Suppressor macrophage treated with lipopolysaccharide for 1 hour (primary cell): ENCODE measurements at regions not wholly inside any gene's neighbourhood (a gene's known extent, or its start where the extent isn't known, plus 50 kb on each side); places are given as distances from the start of the nearest gene placed in this dataset.
A peak's percentile ranks its signal among the peaks of the same experiment; 100 is the strongest.

Experiments
- DNase-seq, 3 donors: peaks; one replicate each; pipeline ENCODE4 v3.0.0-alpha.2; 2020 to 2022

DNA sequence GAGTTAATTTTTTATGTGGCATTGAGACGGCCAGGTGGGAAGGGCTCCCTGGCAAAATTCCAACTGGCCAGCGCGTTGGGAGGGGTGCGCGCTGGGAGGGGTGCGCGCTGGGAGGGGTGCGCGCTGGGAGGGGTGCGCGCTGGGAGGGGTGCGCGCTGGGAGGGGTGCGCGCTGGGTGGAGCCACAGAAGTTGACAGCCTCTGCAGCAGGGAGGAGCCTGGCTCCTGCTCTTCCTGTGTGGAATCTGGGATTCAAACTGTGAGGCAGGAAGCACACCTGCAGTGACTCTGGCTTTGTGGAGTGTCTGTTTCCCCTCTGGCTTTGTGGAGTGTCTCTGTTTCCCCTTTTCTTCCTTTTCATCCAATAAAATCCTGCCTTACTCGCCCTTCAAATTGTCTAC lies 147.9 kb upstream of the CBLN2 start:
- DNase-seq: no peak

- DNase-seq: no peak
Observed at GRCh38 chr18:72687736-72688135, 143.6 kb upstream of the CBLN2 start.

DNA sequence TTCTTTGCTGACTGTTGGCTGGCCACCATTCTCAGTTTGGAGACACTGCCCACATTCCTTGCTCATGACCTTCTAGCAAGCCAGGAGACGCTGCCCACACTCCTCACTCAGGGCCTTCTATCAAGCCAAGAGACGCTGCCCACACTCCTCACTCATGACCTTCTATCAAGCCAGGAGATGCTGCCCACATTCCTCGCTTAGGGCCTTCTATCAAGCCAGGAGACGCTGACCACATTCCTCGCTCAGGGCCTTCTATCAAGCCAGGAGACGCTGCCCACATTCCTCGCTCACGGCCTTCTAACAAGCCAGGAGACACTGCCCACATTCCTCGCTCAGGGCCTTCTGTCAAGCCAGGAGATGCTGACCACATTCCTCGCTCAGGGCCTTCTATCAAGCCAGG lies 131.3 kb upstream of the CBLN2 start:
- no peak for DNase-seq

- no peak for DNase-seq
Observed at GRCh38 chr18:72674710-72675109, 130.6 kb upstream of the CBLN2 start.

DNA sequence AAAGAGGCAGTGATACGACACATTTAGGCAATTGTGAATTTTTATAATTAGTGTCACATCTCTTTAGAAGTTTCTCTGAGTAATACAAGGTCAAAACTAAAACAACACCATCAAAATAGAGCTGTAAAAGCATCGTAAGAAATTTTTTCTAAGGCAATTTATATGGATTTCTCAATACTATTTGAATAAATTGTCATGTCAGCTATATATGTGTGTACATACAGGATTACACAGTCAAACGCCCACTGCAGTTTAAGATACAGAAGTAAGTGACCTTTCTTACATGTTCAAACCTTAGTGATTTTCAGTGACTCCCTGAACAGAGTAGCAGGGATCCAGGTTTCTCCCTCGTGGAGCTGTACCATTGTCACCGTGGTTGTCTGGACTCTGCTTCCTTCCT lies 129.1 kb upstream of the CBLN2 start:
- DNase-seq: no peak

GRCh38 chr18:72672364-72673184 lies 128.4 kb upstream of the CBLN2 start:
- DNase-seq: peak; percentile 30 to 42 (median 34)

DNA sequence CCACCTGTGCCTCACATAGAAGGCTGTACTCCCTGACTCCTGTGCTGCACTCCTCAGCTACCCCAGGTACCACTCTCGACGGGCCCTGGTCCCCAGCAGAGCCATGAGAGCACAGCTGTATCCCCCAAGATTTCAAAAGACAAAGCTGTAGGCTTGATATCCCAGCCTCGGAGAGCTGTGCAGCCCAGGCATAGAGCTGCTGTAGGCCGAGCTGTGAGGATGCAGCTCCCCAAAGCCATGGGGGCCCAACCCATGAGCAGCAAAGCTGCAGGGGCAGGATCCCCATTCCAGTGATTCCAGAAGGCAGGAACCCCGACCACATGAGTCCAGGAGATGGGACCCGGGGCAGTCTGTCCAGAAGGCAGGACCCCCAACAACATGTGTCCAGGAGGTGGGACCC lies 123.8 kb upstream of the CBLN2 start:
- no peak for DNase-seq

DNA sequence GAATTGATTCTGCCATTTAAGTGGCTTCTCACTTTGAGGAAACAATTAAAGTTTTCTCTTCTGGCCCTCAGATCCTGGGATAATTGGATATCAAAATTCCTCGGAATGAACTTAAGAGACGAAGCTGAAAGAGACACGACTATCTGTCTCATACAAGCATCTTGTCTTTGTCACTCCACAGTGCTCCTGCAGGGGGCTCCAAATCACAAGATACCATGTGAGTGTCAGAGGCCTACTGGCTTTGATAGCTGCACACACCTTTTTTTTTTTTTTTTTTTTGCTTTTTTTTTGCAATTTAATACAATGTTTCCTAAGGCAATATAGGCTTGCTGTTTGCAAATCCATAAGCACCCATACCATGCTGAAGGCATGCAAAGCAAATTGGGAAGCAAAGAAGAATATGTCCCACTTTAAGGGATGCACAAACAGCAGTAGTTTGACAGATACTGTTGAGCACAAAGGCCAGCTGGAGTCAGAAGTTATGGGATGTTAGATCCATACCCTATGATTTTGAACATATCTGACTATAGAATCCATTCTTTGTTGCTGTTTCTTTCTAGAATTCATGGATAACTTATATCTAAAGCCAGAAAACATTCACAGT lies 109.0 kb upstream of the CBLN2 start:
- peak; percentile 32 to 54 (median 46) for DNase-seq

DNA sequence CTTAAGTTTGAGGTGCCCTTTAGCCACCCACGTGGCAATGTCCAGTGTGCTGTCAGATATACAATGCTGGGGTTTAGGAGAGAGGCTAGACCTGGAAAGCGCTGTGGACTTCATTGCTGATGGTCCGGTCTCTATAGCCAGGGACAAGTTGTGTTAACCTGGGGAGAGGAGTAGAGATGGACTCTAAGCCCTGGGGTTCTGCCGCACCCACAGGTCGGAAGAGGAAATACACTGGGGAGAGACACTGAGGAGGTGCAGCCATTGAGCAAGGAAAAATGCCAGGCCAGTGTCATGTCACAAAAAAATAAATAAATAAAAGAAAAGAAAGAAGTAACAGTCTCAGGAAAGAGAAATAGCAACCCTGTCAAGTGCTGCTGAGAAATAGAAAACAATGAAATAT lies 106.9 kb upstream of the CBLN2 start:
- no peak for DNase-seq

- no peak for DNase-seq
Observed at GRCh38 chr18:72648481-72648960, 104.4 kb upstream of the CBLN2 start.

DNA sequence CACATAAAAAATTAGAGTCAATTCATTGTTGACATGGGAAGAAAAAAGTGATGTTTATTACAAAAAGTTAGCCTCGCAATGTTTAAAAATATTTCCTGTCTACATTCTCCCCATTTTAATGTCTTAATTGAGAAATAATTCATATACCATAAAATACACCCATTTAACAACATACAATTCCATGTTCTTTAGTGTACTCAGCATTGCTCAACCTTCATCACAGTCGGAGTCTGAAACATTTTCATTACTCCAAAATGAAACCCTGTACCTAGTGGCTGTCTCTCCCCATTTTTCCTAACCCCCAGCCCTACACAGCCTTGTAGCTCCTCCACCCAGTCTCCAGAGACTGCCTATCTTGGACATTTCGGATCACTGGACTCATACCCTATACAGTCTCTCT lies 103.9 kb upstream of the CBLN2 start:
- no peak for DNase-seq

GRCh38 chr18:72640557-72640956 lies 96.4 kb upstream of the CBLN2 start:
- DNase-seq: no peak

- DNase-seq: no peak
Observed at GRCh38 chr18:72638376-72638775, 94.2 kb upstream of the CBLN2 start.

DNA sequence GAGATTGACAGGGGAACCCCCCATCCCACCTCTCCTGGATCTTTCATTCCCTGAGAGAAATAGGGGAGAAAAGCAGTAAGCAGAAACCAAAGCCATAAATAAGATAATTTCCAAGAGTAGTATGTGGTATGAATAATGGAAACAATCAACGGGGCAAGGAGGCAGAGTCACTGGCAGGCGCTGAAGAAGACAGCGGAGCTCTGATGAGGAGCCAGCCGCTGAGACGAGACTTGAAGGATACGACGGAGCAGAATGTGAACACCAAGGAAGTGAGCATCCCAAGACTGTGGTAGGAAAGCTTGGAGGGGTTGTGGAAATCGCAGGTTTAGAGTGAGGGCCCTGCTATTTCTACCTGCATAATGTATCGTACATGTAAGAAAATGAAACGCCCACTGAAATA lies 93.6 kb upstream of the CBLN2 start:
- DNase-seq: no peak

GRCh38 chr18:72637299-72637698 lies 93.2 kb upstream of the CBLN2 start:
- no peak for DNase-seq

DNA sequence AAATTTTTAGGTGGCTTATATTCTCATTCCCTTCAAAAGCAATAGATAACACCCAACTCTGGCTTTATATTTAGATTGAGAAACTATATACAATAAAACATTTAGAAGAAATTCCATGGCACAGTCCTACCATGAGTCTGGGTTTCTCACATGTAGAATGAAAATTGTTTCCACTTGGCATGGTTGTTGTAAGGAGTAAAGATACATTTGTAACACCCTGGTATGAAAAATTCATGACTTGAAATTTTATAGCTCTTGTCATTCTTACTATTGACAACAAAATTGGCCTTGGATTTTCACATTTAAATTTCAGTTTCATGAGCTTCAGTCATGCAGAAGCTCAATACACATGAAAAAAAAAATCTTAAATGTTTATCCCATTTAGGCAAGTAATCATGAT lies 92.5 kb upstream of the CBLN2 start:
- DNase-seq: no peak

DNA sequence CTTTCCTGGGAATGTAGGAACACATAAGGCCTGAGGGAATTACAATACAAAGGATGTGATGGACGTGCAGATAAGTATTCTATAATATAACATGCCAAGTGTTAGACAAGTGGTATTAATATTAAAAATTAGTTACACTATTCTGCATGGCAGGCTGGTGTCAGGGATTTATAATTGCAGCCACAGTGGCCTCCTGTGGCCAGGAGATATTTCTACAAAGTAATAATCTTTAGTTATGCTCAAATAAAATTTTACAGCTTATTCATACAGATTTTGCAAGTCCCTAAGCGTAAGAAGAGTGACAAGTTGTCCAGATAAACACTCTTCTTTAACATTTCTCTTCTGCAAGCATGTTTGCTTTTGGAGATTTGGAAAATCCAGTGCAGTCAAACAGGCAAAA lies 90.4 kb upstream of the CBLN2 start:
- no peak for DNase-seq

- DNase-seq: no peak
Observed at GRCh38 chr18:72630991-72631390, 86.8 kb upstream of the CBLN2 start.

DNA sequence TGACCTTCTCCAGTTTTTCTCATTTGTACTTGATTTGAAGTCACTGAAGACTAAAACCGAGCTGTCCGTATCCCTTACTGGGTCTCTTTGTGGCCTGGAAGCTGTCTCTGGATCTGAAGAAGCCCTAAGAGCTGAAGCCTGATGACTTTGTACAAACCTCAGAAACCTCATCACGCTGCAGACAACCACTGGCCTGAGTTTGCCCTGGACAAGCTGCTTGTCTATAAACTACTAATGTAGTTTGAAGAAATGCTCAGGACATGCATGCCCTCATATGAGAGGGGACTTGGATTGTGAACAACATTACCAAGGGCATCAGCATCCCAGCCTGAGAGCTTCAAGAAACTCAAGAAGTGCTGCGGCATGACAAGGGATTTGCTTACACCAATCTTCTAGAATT lies 79.3 kb upstream of the CBLN2 start:
- DNase-seq: no peak

DNA sequence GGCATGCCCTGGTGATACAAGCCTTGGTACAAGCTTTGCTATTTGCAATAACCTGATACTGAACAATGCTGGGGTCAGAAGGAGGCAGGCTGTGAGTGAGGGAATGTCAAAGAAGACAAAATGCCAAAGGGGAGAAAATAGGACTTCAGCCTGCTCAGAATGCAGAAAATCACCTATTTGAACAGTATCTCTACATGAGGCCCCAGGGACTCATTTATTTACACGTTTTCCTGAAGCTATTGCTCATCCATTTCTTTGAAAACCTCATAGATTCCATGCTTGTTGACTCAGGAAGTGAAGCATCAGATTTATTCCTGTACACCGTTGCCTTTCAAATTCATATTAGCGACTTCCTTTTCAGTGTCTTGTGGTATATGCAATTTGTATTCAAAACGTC lies 69.4 kb upstream of the CBLN2 start:
- DNase-seq: no peak

DNA sequence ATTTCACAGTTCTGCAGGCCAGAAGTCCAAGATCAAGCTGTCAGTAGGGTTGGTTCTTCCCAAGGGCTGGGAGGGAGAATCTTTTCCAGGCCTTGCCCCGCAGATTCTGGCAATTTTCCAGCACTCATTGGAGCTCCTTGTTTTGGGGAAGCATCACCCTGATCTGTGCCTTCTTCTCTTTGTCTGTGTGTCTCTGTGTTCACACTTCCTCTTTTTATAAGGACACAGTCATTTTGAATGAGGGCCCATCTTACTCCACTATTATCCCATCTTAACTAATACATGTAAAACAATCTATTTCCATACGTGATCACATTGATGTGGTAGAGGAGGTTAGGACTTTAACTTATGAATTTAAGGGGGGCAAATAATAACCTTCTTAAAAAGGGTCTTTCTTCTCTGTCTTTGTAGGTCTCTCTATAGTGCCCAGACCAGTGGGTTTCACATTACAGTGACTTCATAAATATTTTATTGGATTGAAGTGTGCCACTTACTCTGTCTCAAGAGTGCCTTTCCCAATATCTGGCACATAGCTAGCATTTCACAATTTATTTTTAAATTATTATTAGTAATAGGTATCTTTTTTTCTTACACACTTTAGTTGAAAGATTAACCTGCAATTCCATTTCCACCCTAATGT lies 68.9 kb upstream of the CBLN2 start:
- DNase-seq: peak in 2 of 3 donors; percentile 1 to 6

DNA sequence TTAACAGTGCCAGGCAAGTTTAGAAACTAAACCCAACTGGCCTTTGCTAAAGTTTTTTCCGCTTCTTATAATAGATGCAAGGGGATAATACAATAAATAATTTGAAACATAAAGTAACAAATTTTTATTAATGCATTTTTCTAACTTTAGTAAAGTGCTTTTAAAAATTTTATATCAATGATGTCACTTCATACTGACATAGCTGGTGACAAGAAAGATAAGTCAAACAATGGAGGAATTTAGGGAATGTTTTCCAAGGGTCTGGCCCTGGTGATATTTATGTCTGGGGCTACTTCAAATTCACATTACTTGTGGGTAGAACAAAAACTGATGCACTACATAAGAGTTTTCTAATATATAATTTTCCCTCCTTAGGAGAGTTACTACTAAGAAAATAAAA lies 61.2 kb upstream of the CBLN2 start:
- no peak for DNase-seq

GRCh38 chr18:72601944-72602343 lies 57.8 kb upstream of the CBLN2 start:
- no peak for DNase-seq

DNA sequence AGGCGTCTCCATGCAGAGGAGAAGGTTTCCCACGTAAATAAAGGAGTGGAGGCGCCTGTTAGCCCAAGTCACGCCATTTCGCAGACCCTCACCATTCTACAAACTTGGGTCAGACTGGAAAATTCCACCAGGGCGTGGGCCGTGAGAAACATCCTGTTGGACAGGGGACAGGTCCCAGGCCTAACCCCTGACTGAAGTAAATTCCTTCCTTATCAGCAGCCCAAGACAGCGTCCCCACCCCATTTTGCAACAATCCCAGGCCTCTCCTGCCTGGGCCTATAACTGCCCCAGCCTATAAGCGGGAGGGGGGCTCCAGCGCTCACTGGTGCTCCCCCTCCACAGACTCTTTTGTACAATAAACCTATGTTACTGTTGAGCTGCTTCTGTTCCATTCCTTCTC lies 57.3 kb upstream of the CBLN2 start:
- DNase-seq: no peak
